NCI-H2029 treated with DMSO at 0.1 percent for 48 hours (cell line): ENCODE measurements at regions not wholly inside any gene's neighbourhood (a gene's known extent, or its start where the extent isn't known, plus 50 kb on each side); places are given as distances from the start of the nearest gene placed in this dataset.
A peak's percentile ranks its signal among the peaks of the same experiment; 100 is the strongest.
"Not testable (repeated sequence)": the region's sequence is repeated elsewhere in the genome, so short reads cannot be mapped to it uniquely, and the experiment has no call there.

ENCODE experiments used
- DNase-seq: peaks from one replicate; lab custom pipeline; 2025; lab: John Stamatoyannopoulos, UW

DNA sequence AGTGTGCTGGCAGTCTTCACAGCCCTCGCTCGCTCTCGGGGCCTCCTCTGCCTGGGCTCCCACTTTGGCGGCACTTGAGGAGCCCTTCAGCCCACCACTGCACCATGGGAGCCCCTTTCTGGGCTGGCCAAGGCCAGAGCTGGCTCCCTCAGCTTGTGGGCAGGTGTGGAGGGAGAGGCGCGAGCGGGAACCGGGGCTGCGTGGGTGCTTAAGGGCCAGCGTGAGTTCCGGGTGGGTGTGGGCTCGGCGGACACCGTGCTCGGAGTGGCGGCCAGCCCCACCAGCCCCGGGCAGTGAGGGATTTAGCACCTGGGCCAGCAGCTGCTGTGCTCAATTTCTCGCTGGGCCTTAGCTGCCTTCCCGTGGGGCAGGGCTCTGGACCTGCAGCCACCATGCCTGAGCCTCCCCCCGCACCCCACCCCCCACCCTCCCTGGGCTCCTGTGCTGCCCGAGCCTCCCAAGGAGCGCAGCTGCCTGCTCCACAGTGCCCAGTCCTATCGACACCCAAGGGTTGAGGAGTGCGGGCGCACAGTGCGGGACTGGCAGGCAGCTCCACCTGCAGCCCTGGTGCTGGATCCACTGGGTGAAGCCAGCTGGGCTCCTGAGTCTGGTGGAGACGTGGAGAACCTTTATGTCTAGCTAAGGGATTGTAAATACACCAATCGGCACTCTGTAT lies 684.4 kb upstream of the GOLIM4 start:
- not testable (repeated sequence) for DNase-seq

DNA sequence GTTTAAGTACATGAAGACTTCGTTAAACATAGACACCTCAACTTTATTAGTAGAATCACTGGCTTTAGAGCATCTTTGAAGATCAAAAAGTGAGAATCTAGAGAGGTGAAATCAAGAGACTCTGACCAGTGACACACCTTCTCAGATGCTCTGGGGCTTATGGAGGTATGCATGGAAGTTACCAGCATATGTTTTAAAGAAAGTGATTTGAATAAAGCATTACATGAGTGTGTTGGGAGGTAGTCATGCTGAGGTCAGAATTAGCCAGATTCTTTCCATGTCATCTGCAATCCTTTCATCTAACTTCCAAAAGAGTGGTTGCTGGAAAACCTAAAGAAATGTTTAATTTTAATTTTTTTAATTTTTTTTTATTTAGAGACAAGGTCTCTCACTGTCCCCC lies 658.0 kb upstream of the GOLIM4 start:
- DNase-seq, result no peak

DNA sequence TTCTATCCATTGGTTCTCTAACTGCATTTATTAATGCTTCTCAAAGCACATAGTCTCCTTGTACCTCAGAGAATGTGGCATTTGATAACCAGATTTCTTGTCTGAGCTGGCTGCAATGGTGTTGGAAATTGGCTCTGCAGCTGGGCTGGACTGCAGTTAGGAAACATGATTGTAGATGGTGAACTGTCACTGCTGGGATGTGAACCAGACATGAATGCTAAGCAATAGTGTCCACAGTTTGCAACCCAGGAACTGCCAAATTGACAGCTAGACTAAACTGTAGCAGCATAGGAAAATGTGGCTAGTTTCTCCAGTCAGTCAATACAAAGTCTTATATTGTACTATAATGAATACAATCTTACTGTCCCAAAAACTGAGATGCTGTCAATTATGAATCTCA lies 656.6 kb upstream of the GOLIM4 start:
- DNase-seq, result no peak

DNA sequence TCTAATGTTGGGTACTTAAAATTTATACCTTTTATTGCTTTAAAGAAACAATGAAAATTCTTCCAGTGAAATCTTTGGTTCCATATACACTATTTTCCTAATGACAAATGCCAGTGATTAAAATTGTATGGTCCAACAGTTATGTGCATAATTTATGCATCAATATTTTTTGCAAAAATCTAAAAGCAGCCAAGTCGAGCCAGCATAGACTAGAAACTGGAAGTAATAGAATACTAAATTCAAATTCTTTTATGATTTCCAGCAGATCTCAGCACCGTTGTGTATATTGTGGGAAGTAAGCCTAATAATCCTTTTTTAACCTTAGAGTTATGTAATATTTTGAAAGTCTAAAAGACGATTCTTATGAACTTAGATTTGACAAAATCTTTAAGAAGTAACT lies 652.0 kb upstream of the GOLIM4 start:
- DNase-seq, result no peak

DNA sequence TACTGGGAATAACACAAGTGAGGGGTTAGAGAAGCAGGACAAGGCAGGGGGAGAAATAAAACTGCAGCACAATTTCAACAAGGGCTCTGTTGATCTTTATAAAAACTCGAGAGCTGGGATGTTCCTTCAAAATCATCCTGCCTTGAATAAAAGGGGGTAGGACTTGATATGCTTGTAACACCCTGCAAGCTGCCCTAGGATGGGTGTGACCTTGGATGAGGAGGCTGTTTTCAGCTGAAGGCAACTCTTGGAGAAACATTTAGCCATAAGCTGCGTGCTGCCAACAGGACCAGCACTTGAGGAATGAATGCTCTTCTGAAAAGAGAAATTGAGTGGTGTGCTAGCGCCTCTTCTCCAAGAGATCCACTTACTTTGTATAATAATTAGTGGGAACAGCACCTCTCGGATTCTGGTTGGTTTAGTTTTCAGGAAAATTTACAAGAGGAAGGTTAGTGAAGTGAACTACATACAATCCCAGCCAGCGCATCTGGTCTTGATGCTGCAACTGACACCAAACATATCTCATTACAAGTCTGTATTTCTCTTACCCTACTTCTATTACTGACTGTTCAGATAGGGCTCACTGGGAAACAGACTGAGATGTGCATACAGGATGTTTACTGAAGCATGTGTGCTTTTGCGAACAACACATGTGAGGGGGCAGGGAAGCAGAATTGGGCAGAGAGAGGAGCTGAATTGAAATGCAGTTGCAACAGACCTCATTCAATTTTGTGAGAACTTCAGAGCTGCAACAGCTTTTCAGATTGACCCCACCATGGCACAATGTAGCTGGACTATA lies 643.0 kb upstream of the GOLIM4 start:
- DNase-seq, result no peak

DNA sequence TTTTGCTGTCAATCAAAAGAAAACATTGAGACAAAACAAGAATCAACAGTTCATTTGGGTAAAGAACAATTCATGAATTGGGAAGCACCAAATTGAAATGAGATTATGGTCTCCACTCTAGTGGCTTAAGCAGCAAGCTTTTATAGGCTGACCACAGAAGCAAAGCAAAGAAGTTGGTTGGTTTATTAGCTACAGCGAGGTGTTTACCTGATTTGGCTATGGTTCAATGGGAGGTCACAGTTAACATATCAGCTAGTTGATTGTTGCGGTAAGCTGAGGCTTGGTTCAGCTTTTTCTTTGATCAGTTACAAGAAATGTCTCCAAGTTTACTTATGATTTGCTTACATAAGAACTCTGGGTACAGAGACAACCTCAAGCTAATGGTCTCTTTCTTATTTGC lies 640.5 kb upstream of the GOLIM4 start:
- DNase-seq, result no peak

DNA sequence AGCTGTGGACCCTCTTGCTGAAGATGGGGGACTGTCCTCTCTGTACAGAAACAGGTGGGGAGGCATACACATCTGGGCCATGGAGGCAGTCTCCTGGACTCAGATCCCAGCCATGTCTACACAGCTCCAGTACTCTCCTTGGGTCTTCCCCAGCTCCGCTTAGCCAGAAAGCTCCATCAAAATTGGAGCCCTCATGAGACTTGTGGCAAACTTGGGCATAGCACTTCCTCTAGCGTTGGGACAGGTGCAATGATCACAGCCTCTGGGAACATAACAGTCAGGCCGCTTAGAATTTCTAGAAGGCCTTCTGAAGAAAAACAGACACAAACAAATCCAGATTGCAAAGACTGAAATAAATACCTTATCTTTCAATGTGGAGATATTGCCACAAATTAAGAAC lies 634.3 kb upstream of the GOLIM4 start:
- DNase-seq, result no peak

DNA sequence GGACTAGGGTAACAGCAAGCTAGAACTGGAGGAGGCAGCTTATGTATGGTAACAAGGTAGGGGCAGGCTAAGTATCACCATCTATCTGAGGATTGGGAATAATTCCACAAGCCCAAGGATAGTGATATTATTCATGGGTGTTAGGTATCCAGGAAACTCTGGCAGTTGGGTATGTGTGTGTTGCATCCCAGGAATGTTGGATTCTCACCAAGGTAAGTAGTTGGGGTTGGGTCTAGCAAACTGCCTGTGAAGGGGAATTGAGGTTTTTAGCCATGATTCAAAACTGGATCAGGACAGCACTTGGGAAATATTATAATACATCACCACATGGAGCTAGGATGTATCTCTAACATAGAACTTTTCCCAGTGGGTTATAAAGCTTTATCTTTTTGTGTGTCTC lies 626.4 kb upstream of the GOLIM4 start:
- DNase-seq, result no peak

DNA sequence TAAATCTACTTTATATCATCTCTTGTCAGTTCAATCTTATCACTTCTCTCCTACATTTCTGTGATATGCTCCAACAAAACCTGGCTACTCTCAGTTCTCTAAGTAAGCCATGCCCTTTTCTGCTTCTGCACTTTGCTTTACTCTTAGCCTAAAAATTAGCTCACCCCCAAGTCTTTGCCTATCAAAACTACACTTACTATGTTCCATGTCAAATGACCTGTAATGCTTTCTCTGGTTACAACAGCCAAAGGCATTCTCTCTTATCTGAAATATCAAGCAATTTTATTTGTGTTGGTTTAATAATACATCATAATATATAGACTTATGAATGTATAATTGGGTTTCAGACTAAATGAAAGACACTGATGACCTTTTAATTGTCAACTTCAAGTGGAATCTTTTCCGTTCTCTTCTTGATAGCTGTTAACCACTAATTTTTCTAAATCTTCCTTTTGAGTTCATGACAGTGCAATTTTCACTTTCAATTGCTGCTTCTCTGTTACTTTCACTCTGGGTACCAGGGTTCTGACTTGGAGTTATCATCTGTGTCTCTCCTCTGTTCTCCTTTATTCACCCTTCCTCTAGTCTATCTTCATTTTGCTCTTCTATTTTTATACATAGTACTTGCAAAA lies 619.0 kb upstream of the GOLIM4 start:
- no peak for DNase-seq

DNA sequence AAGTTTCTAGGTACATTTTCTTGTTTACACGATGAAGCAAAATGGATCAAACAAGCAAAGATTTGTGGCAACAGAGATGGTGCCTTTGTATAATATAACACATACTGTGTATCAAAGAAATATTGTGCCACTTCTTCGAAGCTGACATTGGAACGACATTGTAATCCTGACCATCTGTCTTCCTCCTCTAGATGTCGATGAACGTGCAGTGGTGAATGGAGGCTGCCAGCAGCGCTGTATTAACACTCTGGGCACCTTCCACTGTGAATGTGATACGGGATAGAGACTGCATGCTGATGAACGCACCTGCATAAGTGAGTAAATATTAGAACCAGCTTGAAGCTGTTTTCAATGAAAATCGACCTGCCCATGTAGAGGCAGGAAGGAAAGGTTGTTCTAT lies 613.3 kb upstream of the GOLIM4 start:
- peak; percentile 38 for DNase-seq

DNA sequence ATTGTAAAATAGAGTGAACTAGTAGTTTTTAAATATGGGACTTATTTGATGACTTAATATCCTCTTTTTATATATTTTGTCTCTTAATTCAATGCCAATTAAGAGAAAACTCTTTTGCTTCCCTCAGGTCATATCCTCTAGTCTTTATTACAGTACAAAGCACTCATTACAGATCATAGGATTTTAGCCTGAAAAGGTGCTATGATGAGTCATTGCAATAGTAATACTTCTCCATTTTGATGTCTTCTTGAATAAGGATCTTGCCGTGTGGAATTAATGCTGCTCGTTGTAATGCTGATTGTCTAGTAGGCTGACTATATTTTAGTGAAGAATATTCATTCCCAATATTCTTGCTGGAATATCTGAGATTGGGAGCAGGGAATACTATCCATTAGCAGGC lies 612.2 kb upstream of the GOLIM4 start:
- no peak for DNase-seq

DNA sequence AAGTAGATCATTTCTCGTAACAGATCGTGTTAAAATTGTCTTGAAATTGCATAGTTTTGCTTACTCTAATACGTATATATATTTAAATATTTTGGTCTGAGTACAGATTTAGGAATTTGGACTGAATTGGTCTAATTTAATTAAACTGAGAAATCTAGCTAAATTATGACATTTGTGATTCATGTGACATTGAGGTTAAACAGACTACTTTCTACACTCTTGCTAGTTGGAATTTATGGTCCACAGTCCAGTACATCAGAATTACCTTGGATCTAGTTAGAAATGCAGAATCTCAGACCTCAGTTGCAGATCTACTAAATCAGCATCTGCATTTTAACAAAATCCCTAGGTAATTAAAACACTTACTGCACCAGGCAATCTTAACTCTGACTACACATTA lies 609.7 kb upstream of the GOLIM4 start:
- DNase-seq, result no peak

DNA sequence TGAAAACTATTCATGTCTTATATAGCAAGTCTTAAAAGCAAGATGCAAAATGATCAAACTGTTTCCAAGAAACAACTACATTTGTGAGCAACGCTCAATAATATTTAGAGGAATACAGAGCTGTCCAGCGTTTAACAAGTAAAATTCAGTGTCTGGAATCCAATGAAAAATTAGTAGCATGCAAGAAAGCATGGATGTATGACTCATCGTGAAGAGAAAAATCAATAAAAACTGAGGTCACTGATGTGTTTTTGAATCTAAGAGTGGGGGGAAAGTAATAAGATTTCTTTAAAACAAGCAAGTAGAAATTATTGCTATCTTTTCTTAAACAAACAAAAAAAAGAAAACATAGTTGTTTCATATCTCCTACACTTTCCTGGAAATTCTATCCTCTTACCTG lies 600.3 kb upstream of the GOLIM4 start:
- DNase-seq, result no peak

DNA sequence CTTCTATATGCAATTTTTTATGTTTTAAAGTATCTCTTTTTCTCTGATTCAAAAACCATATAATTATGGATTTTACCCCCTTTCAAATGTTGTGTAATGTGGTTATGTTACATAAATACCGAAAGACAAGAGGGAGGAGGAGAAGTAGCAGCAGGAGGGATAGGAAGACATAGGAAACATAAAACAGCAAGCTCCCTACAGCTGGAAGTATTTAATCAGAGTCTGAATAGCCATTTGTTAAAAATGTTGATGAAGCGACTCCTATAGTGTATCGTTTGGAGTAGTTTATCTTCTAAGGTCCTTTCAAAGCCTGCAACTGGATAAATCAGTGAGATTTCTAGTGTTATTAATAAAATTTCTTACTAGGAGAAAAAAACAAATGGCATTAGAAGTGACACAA lies 598.1 kb upstream of the GOLIM4 start:
- no peak for DNase-seq

DNA sequence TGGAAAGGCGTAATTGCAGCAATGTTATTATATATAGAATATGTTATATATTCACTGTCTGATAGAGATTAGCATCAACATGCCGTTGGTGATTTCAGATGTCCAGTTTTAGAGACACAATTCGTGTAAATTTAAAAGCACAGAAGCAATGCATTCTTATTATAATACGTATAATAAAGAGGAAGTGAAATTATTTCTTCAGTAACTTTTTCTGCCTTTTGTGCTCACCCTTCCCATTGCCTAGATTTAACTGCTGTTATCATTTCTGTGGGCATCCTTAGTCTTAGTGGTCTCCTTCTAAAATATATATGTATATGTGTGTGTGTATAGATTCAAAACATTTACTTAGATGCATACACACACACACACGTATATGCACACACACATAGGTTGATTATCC lies 592.5 kb upstream of the GOLIM4 start:
- no peak for DNase-seq

DNA sequence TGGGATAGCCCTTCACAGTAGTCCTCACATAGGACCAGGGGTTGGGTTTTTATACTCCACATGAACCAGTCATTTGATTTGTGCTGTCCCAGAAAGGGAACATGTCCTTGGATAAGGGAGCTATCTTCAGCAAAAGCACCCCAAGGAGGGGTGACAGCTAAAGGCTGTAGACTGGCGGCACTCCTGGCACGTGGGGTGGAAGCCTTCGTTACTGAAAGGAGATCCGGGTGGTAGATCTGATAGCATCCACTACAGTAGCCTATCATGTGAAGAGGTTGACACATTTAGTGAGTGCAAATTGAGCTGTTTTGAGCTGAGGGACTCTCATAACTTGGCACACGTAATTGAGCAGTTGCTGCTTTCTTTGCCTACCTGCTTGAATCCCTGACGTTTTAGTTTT lies 588.8 kb upstream of the GOLIM4 start:
- DNase-seq, result peak; percentile 3

DNA sequence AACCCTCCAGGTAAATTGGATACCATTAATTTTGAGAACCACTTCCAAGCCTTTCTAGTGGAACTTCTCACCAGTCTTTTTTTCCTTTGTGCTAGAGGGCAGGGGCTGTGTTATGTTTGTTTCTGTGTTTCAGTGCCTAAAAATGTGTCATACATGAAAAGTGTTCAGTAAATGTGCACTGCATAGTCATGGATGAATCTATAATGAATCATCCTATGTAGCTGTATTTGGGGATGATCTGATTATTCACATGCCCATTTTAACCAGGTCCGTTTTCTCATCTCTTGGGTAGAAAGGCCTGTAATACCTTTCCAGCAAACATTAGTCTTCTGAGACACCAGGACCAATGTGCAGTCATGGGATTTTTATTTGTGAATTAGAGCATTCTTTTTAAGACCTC lies 583.0 kb upstream of the GOLIM4 start:
- no peak for DNase-seq

DNA sequence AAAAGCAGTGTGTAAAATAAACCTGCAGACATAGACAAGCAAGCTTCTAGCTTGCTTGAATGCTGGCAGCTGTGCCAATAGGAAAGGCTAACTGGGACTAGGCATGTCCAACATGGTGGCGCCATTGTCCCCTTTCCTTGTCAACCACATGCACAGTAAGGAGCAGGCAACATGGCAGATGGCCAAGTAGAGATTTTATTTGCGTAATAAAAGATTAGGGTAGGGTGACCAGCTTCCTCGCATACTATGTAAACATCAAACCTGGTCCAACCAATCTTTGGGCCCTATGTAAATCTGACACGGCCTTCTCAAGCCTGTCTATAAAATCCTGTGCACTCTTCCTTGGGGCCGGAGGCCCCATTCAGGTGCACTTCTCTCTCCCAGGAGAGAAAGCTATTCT lies 575.4 kb upstream of the GOLIM4 start:
- DNase-seq, result peak; percentile 65

DNA sequence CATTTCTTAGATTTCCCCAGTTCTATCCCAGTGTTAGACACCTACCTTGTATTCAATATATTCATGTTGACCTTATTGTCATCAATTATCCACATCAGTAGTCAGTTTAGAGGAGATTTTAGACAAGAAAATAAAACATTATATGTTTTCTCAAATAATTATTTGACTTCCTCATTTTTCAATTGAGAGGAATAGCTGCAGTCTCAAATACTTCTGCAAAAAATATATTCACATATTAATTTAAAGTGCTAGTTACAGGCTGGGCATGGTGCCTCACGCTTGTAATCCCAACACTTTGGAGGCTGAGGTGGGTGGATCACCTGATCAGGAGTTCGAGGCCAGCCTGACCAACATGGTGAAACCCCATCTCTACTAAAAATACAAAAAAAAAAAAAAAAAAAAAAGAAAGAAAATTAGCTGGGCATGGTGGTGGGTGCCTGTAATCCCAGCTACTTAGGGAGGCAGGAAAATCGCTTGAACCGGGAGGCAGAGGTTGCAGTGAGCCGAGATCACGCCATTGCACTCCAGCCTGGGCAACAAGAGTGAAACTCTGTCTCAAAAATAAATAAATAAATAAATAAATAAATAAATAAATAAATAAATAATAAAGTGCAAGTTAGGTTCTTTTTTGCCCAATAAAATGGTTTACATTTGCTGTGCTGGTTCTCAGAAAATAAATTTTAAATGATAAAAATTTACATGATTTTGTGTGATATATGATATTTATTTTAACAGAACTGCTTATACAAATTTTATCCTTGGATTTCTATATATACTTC lies 565.3 kb upstream of the GOLIM4 start:
- DNase-seq, result not testable (repeated sequence)

DNA sequence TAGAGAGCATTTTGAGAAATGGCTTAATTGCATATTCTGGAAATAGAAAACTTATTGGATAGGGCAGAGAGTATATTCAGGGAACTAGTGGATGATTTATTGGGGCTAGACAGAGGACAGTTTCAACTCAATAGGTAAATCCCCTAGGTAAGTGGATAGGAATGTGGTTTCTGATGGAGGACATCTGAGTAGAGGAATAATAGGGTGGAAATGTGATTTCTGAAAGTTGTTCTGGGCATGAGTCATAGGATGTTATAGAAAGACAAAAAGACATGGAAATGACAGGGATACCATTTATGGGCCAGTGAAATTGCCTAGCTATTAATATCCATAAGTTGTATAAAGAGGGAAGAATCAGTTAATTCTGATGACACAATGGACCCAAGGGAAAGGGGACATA lies 563.3 kb upstream of the GOLIM4 start:
- no peak for DNase-seq

DNA sequence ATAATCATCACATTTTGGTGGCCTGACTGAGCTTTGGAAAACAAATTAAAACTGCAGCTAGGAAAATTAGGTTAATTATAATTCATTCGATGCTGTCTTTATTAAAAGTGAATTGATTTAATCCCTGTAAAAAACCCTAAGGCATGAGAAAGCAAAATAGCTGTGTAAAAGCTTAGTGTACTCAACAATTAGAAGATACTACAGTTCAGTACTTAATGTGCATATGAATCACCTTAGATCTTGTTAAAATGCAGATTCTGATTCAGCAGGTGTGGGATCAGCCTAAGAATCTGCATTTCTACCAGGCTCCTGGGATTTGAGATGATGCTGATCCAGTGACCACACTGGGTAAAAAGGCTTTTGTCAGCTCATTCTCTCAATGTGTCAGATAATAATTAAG lies 559.9 kb upstream of the GOLIM4 start:
- DNase-seq, result no peak

DNA sequence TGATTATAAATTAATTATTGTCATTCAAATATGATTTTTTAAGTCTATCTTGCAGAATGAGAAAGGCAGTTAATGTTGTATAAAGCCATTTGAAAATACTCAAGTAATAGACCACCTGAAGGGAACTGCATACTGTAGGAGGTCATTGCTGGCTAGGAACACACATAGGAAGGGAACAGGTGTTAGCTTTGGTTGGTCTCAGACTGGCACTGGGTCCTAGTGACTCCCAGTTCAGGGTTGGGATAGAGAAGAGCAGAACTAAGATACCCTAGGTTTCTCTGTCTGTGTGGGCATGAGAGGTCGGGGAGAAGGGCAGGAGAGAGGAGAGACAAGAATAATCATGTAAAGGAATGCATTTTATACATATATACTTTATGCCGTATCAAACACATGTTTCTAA lies 559.0 kb upstream of the GOLIM4 start:
- DNase-seq, result no peak

DNA sequence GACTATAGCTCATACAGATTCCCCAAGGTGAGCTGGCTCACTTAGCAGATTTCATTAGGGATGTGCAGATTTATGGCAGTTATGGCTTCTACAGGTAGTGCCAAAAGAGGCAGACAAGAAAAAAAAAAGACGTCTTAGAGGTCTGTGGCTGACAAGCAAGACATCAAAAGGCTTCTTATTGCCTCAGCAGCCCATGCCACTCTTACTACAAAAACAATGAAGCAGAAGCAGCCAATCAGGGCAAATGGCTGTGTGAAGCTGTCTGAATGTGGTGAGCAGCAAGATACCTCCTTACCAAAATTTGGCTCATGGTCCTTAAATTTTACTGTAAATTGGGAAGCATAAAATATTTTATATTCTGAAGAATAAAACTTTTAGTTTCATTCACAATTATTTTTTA lies 557.5 kb upstream of the GOLIM4 start:
- no peak for DNase-seq
